ENCODE measurements at regions not wholly inside any gene's neighbourhood (a gene's known extent, or its start where the extent isn't known, plus 50 kb on each side); places are given as distances from the start of the nearest gene placed in this dataset.
"Not testable (repeated sequence)": the region's sequence is repeated elsewhere in the genome, so short reads cannot be mapped to it uniquely, and the experiment has no call there.

DNA sequence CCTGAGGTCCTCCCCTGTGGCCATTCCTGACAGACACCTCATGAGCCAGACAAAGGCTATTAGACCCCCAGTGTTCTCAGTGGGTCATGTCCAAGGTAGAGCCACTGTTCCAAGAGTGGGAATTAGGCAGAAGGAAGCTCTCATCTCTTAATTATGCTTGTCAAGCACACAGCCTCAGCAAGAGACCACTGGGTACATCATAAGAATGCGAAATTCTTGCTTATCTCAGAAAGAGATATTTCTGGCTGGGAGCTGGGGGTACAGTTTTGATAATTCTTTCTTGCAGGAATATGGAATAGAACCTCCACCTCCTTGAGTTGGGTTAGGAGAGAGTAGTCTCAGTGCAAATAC, 1280.0 kb upstream of the CNTN5 start:
- H3K4me1 Mint-ChIP-seq: no peaks in the 10 kb centered on the region
- peaks cover 12% of the 10 kb centered on the region for H3K9me3 Mint-ChIP-seq
- no peaks in the 10 kb centered on the region for H3K36me3 Mint-ChIP-seq
- H3K27me3 Mint-ChIP-seq: no peaks in the 10 kb centered on the region
- H3K27ac Mint-ChIP-seq: no peak overlapping the region
- no peak overlapping the region for H3K4me3 Mint-ChIP-seq
- DNase-seq: no peak

DNA sequence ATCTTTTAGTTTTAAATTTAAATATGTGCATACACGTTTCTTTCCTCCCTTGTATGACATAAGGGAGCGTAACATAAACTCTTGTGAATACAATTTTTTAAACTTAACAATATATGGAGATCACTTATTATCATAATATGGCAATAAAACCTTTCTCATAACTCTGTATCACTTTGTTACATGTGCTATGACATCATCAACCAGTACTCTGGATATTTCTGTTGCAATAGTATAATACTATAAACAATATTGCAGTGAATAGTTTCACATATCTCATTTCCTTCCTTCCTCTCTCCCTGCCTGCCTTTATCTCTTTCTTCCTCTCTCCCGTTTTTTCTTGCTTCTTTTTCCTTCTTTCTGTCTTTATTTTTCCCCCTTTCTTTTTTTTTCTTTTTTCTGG, 1278.0 kb upstream of the CNTN5 start:
- no peaks in the 10 kb centered on the region for H3K4me1 Mint-ChIP-seq
- no peaks in the 10 kb centered on the region for H3K36me3 Mint-ChIP-seq
- no peaks in the 10 kb centered on the region for H3K27me3 Mint-ChIP-seq

GRCh38 chr11:97743205-97743742, 1277.5 kb upstream of the CNTN5 start:
- DNase-seq: no peak
- no peak overlapping the region for H3K4me3 Mint-ChIP-seq
- H3K27ac Mint-ChIP-seq: no peak overlapping the region
- peaks cover 3% of the 10 kb centered on the region for H3K9me3 Mint-ChIP-seq
- no peaks in the 10 kb centered on the region for H3K27me3 Mint-ChIP-seq
- no peaks in the 10 kb centered on the region for H3K36me3 Mint-ChIP-seq
- H3K4me1 Mint-ChIP-seq: no peaks in the 10 kb centered on the region

More for the DNA sequence above, 1278.0 kb upstream of the CNTN5 start:
- peaks cover 3% of the 10 kb centered on the region for H3K9me3 Mint-ChIP-seq
- H3K27ac Mint-ChIP-seq: no peak overlapping the region
- DNase-seq: no peak
- no peak overlapping the region for H3K4me3 Mint-ChIP-seq

- Mint-ChIP-seq H3K9me3 (no peaks in the 10 kb centered on the region), H3K36me3 (no peaks in the 10 kb centered on the region), H3K4me3 (no peak overlapping the region), H3K27ac (no peak overlapping the region), H3K4me1 (no peaks in the 10 kb centered on the region), H3K27me3 (no peaks in the 10 kb centered on the region)
- no peak for DNase-seq
These were observed 1275.2 kb upstream of the CNTN5 start for GRCh38 chr11:97745515-97746050.

GRCh38 chr11:97746818-97747217, 1273.9 kb upstream of the CNTN5 start:
- Mint-ChIP-seq H3K4me1 (no peaks in the 10 kb centered on the region), H3K36me3 (no peaks in the 10 kb centered on the region), H3K27me3 (no peaks in the 10 kb centered on the region), H3K4me3 (no peak overlapping the region), H3K9me3 (no peaks in the 10 kb centered on the region), H3K27ac (no peak overlapping the region)
- no peak for DNase-seq

GRCh38 chr11:97751405-97751804, 1269.3 kb upstream of the CNTN5 start:
- no peaks in the 10 kb centered on the region for H3K4me1 Mint-ChIP-seq
- H3K36me3 Mint-ChIP-seq: no peaks in the 10 kb centered on the region
- no peak overlapping the region for H3K27ac Mint-ChIP-seq
- no peak for DNase-seq
- no peaks in the 10 kb centered on the region for H3K27me3 Mint-ChIP-seq
- H3K9me3 Mint-ChIP-seq: no peaks in the 10 kb centered on the region
- no peak overlapping the region for H3K4me3 Mint-ChIP-seq

- Mint-ChIP-seq H3K4me1 (no peaks in the 10 kb centered on the region), H3K9me3 (no peaks in the 10 kb centered on the region), H3K27ac (no peak overlapping the region), H3K36me3 (no peaks in the 10 kb centered on the region), H3K27me3 (no peaks in the 10 kb centered on the region), H3K4me3 (no peak overlapping the region)
- no peak for DNase-seq
These were observed 1268.8 kb upstream of the CNTN5 start for GRCh38 chr11:97751952-97752351.

DNA sequence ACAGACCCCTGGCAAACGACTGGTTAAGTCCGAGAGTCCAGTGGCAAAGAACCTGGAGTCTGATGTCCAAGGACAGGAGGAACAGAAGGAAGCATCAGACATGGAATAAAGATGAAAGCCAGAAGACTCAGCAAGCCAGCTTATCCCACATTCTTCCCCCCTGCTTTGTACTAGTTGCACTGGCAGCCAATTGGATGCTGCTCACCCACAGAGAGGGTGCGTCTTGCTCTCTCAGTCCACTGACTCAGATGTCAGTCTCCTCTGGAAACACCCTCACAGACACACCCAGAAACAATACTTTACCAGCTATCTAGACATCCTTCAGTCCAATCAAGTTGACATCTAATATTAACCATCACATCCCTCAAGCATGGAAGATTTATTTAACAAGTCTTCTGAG, 1265.8 kb upstream of the CNTN5 start:
- Mint-ChIP-seq H3K27me3 (no peaks in the 10 kb centered on the region), H3K36me3 (no peaks in the 10 kb centered on the region), H3K4me3 (no peak overlapping the region), H3K27ac (no peak overlapping the region), H3K9me3 (no peaks in the 10 kb centered on the region), H3K4me1 (no peaks in the 10 kb centered on the region)
- no peak for DNase-seq

DNA sequence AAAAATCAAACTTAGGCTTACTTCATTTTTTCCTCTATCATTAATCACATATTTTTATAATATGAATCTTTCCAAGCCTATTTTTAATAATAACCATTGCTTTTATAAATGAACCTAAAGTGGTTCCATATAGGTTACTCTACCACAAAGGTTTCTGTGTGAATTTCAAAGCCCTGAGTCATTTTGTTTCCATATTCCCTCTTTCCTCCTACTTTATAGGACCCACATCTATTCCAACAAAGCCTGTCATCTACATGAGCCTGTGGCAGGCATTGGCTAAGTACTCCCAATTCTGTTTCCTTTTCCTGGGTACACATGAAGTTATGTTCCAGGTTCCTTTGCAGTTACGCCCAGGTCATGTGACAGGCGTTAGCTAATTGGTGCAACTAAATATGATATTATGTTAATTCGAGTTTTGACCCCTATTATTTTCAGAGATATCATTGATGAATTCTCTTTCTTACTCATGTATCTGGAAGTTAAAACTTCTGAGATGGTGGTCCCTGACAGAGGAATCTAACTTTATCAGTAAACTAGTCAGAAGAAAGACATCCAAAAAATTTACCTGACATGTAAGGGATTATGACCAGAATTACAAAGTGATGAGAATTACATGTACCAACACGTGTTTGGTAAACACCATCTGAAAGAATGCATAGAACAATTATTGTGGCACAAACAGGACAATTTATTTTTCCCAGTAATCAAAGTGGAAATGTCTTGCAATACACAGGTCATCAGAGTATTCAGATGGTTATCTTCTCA, 1264.0 kb upstream of the CNTN5 start:
- Mint-ChIP-seq H3K4me1 (no peaks in the 10 kb centered on the region), H3K4me3 (no peak overlapping the region), H3K27ac (no peak overlapping the region), H3K9me3 (no peaks in the 10 kb centered on the region), H3K36me3 (no peaks in the 10 kb centered on the region), H3K27me3 (no peaks in the 10 kb centered on the region)
- no peak for DNase-seq

GRCh38 chr11:97761175-97761574, 1259.6 kb upstream of the CNTN5 start:
- H3K27me3 Mint-ChIP-seq: no peaks in the 10 kb centered on the region
- no peaks in the 10 kb centered on the region for H3K9me3 Mint-ChIP-seq
- no peaks in the 10 kb centered on the region for H3K36me3 Mint-ChIP-seq
- H3K4me1 Mint-ChIP-seq: no peaks in the 10 kb centered on the region
- H3K27ac Mint-ChIP-seq: no peak overlapping the region
- no peak overlapping the region for H3K4me3 Mint-ChIP-seq
- no peak for DNase-seq

DNA sequence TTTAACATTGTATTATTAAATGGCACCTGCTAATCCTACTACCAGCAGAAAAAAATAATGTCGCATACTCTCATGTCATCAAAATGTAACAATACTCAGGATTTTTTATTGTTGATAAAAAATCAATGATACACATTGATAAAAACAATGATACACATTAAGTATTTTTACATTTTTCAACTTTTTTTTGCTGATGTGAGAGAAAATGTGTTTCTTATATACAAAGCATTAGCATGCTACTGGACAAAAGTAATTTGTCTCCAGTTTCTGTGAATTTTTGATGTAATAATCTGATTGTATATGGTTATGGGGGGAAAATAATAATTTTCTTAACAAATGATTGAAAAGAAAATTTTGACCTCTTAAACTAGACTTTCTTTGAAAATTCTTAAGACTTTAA, 1256.6 kb upstream of the CNTN5 start:
- Mint-ChIP-seq H3K4me3 (no peak overlapping the region), H3K27me3 (no peaks in the 10 kb centered on the region), H3K36me3 (no peaks in the 10 kb centered on the region), H3K4me1 (no peaks in the 10 kb centered on the region), H3K27ac (no peak overlapping the region), H3K9me3 (peaks cover 2% of the 10 kb centered on the region)
- DNase-seq: no peak

DNA sequence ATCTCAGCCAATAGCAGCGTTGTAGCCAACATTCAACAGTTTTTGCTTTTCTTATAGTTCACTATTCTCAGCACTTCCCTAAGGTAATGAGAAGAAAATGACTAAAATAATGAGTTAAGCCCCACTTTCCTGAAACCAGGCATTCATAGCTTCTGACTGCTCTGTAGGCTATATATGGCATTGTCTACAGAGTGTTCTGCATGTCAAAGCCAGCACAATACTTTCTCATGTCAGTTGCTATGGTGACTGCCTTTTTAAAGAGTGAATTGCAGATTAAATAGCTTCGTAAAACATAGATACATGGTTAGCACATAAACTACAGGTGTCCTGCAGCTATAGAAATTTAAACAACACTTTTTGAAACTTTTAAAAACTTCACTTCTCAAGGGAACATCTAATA, 1256.1 kb upstream of the CNTN5 start:
- H3K9me3 Mint-ChIP-seq: peaks cover 2% of the 10 kb centered on the region
- H3K27ac Mint-ChIP-seq: no peak overlapping the region
- H3K36me3 Mint-ChIP-seq: no peaks in the 10 kb centered on the region
- no peak for DNase-seq
- no peak overlapping the region for H3K4me3 Mint-ChIP-seq
- no peaks in the 10 kb centered on the region for H3K27me3 Mint-ChIP-seq
- H3K4me1 Mint-ChIP-seq: no peaks in the 10 kb centered on the region

- H3K27me3 Mint-ChIP-seq: no peaks in the 10 kb centered on the region
These were observed 1250.2 kb upstream of the CNTN5 start for GRCh38 chr11:97770570-97770969.

DNA sequence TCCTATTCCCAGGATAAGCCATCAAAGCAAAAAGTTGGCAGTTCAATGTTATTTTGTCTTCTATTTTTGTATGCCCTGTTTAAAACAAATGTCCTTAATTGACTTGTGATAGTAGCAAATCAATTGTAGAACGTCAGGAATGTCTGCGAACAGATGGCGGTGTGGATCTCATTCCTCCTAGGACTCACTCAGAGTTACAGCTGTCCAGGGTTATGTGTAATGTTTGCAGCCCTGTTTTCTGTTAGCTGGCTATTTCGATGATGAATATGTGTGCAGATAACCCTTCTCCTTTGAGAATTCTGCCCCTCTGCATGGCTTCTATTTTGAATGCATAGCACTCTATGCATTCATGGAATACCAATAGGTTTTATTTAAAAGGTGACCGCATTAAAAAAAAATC, 1248.0 kb upstream of the CNTN5 start:
- Mint-ChIP-seq H3K27me3 (no peaks in the 10 kb centered on the region), H3K9me3 (peaks cover 2% of the 10 kb centered on the region), H3K4me1 (no peaks in the 10 kb centered on the region)

More at GRCh38 chr11:97770570-97770969, 1250.2 kb upstream of the CNTN5 start:
- no peak overlapping the region for H3K4me3 Mint-ChIP-seq
- H3K9me3 Mint-ChIP-seq: peaks cover 2% of the 10 kb centered on the region
- no peaks in the 10 kb centered on the region for H3K4me1 Mint-ChIP-seq
- no peak for DNase-seq
- no peak overlapping the region for H3K27ac Mint-ChIP-seq
- H3K36me3 Mint-ChIP-seq: no peaks in the 10 kb centered on the region

GRCh38 chr11:97784388-97784787, 1236.4 kb upstream of the CNTN5 start:
- H3K4me1 Mint-ChIP-seq, H3K27me3 Mint-ChIP-seq, H3K4me3 Mint-ChIP-seq, H3K36me3 Mint-ChIP-seq, DNase-seq, H3K27ac Mint-ChIP-seq: not testable (repeated sequence)
- H3K9me3 Mint-ChIP-seq: peaks cover 31% of the 10 kb centered on the region

More for the DNA sequence above, 1248.0 kb upstream of the CNTN5 start:
- H3K36me3 Mint-ChIP-seq: no peaks in the 10 kb centered on the region
- no peak overlapping the region for H3K27ac Mint-ChIP-seq
- no peak for DNase-seq
- no peak overlapping the region for H3K4me3 Mint-ChIP-seq

DNA sequence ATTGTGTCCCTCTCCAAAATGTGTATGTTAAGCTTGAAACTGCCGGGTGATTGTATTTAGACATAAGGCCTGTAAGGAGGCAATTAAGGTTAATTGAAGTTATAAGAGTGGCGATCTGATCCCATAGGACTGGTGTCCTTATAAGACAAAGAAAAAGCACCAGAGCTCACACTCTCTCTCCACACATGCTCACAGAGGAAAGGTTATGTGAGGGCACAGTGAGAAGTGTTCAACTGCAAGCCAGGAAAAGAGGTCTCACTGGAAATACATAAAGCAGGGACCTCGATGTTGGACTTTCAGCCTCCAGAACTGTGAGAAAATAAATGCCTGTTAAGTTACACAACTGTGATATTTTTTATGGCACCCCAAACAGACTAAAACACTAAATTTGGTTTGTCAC, 1233.8 kb upstream of the CNTN5 start:
- Mint-ChIP-seq H3K36me3 (no peaks in the 10 kb centered on the region), H3K27ac (no peak overlapping the region), H3K4me3 (no peak overlapping the region), H3K27me3 (no peaks in the 10 kb centered on the region), H3K4me1 (no peaks in the 10 kb centered on the region), H3K9me3 (peaks cover 29% of the 10 kb centered on the region)
- DNase-seq: no peak
